ENCODE measurements at regions not wholly inside any gene's neighbourhood (a gene's known extent, or its start where the extent isn't known, plus 50 kb on each side); places are given as distances from the start of the nearest gene placed in this dataset.
"Not testable (repeated sequence)": the region's sequence is repeated elsewhere in the genome, so short reads cannot be mapped to it uniquely, and the experiment has no call there.

- no peak overlapping the region for H3K4me3 ChIP-seq (ENCODE audit: low read depth, low read length)
- no peaks in the 10 kb centered on the region; the same call in 1 of the 2 replicates for H3K9me3 ChIP-seq
- no peak for TF ChIP-seq CTCF (IDR thresholded peaks at IDR 0.05; ENCODE audit: low read depth, low read length)
- no peaks in the 10 kb centered on the region for H3K36me3 ChIP-seq
- no peaks in the 10 kb centered on the region for H3K27me3 ChIP-seq
- no peaks in the 10 kb centered on the region; the same call in none of the 2 replicates for H3K4me1 ChIP-seq
- no peak for DNase-seq
Measured at GRCh38 chr3:72080800-72081199, 295.9 kb upstream of the PROK2 start.

- no peak for TF ChIP-seq CTCF (IDR thresholded peaks at IDR 0.05; ENCODE audit: low read depth, low read length)
- H3K4me3 ChIP-seq (ENCODE audit: low read depth, low read length): no peak overlapping the region
- H3K9me3 ChIP-seq: no peaks in the 10 kb centered on the region; the same call in 1 of the 2 replicates
- H3K27me3 ChIP-seq: no peaks in the 10 kb centered on the region
- no peaks in the 10 kb centered on the region for H3K36me3 ChIP-seq
- H3K4me1 ChIP-seq: no peaks in the 10 kb centered on the region; the same call in none of the 2 replicates
- DNase-seq: no peak
Measured at GRCh38 chr3:72080095-72080494, 295.1 kb upstream of the PROK2 start.

- no peak for TF ChIP-seq CTCF (IDR thresholded peaks at IDR 0.05; ENCODE audit: low read depth, low read length)
Measured at GRCh38 chr3:72079369-72079872, 294.5 kb upstream of the PROK2 start.

GRCh38 chr3:72078676-72079368 lies 293.9 kb upstream of the PROK2 start:
- Histone ChIP-seq H3K27me3 (no peaks in the 10 kb centered on the region), H3K36me3 (no peaks in the 10 kb centered on the region), H3K4me3 (ENCODE audit: low read depth, low read length) (no peak overlapping the region), H3K9me3 (no peaks in the 10 kb centered on the region; the same call in 1 of the 2 replicates), H3K4me1 (no peaks in the 10 kb centered on the region; the same call in none of the 2 replicates)
- DNase-seq: no peak
- TF ChIP-seq CTCF (IDR thresholded peaks at IDR 0.05; ENCODE audit: low read depth, low read length): no peak

More at GRCh38 chr3:72079369-72079872, 294.5 kb upstream of the PROK2 start:
- no peak for DNase-seq
- H3K9me3 ChIP-seq: no peaks in the 10 kb centered on the region; the same call in 1 of the 2 replicates
- no peaks in the 10 kb centered on the region; the same call in none of the 2 replicates for H3K4me1 ChIP-seq
- no peaks in the 10 kb centered on the region for H3K36me3 ChIP-seq
- no peaks in the 10 kb centered on the region for H3K27me3 ChIP-seq
- no peak overlapping the region for H3K4me3 ChIP-seq (ENCODE audit: low read depth, low read length)

GRCh38 chr3:72077473-72078259 lies 292.7 kb upstream of the PROK2 start:
- no peak for TF ChIP-seq CTCF (IDR thresholded peaks at IDR 0.05; ENCODE audit: low read depth, low read length)
- H3K36me3 ChIP-seq: no peaks in the 10 kb centered on the region
- H3K9me3 ChIP-seq: no peaks in the 10 kb centered on the region; the same call in 1 of the 2 replicates
- H3K27me3 ChIP-seq: no peaks in the 10 kb centered on the region
- no peaks in the 10 kb centered on the region; the same call in none of the 2 replicates for H3K4me1 ChIP-seq
- DNase-seq: no peak
- H3K4me3 ChIP-seq (ENCODE audit: low read depth, low read length): no peak overlapping the region

GRCh38 chr3:72075848-72076247 lies 290.9 kb upstream of the PROK2 start:
- not testable (repeated sequence) for DNase-seq; H3K4me1 ChIP-seq; H3K27me3 ChIP-seq; H3K9me3 ChIP-seq; H3K4me3 ChIP-seq (ENCODE audit: low read depth, low read length); H3K36me3 ChIP-seq

All from BE2C (cell line).